Inferior parietal cortex (tissue), 1 donor: ENCODE measurements at regions not wholly inside any gene's neighbourhood (a gene's known extent, or its start where the extent isn't known, plus 50 kb on each side); places are given as distances from the start of the nearest gene placed in this dataset.
"Not testable (repeated sequence)": the region's sequence is repeated elsewhere in the genome, so short reads cannot be mapped to it uniquely, and the experiment has no call there.

Experiments used
- DNase-seq: peaks from one replicate; pipeline ENCODE4 v3.0.0-alpha.2; 2016; ENCODE audit errors: extremely low spot score

DNA sequence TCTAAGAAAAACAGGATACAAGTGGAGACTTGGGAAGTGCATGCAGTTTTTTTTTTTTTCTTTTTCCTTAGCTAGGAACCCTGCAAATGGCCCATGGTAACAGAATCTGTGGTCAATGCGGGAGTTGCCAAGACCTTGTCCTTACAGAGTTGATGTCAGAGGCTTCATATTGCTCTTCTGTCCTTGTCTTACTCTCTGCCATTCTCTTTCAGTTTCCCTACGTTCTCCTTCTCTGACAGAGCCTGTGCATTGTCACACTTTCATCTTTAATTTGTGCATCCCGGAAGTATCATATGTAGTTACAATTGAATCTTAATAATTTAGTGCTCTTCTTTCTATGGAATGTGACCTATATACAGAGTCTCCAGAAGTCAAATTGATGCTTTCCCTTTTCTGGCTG lies 986.9 kb downstream of the TMEM121 start:
- DNase-seq: no peak

- peak; percentile 1 for DNase-seq
Observed at GRCh38 chr14:106518054-106518943, 991.9 kb downstream of the TMEM121 start.

DNA sequence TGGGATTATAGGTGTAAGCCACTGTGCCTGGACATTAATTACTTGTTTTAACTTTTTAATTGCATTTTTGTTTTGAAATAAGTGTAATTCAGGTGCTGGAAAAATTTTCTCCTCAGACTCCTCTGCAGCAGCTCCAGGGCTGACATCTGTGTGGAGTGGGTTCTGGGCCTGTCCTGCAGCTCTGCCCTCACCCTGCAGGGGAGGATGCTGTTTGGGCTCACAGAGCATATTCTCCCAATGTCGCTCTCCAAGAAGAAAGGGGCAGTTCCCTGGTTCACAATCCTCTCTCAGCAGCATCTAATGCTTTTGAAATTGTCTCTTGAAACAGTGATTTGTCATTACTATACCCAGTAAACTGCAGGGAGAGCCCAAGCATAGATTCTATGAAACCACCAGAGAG lies 995.7 kb downstream of the TMEM121 start:
- not testable (repeated sequence) for DNase-seq

- no peak for DNase-seq
Observed at GRCh38 chr14:106522990-106523389, 996.6 kb downstream of the TMEM121 start.

- DNase-seq: no peak
Observed at GRCh38 chr14:106528717-106529116, 1002.3 kb downstream of the TMEM121 start.

DNA sequence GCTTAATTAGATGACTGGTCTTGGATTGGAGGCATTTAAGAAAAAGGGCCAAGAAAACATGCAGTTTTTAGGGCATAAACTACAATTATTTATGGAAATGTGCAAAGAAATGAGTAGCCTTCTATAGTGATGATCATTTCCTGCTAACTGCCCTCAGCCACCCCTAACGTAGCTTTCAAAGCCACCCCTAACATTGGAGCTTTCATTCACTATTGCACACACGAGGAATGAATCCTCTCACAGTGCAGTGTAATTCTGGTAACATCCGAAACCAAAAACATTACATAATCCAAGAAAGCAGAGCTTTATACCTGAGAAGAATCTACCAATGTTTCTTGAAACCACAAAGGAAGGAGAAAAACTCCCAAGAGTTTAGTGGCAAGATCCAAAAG lies 1003.6 kb downstream of the TMEM121 start:
- DNase-seq: no peak

DNA sequence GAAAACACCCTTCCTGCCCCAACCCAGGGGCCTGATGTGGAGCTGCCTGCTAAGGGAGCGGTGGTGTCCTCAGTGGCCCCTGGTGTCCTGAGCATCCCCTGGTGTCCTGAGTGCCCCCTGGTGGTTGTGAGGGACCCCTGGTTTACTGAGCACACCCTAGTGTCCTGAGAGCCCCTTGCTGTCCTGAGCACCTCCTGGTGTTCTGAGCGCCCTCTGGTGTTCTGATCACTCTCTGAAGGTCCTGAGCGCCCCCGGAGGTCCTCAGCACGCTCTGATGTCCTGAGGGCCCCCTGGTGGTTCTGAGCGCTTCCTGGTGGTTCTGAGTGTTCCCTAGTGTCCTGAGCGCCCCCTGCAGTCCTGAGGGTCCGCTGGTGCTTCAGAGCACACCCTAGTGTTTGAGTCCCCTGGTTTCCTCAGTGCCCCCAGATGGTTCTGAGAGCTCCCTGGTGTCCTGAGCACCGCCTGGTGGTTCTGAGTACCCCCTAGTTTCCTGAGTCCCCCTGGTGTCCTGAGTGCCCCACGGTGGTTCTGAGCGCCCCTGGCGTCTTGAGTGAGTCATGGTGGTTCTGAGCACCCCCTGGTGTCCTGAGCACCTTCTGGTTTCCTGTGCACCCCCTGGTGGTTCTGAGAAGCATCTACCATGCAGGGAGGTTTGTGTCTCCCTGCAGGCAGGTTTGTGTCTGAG lies 1004.2 kb downstream of the TMEM121 start:
- no peak for DNase-seq

GRCh38 chr14:106537597-106537996 lies 1011.2 kb downstream of the TMEM121 start:
- DNase-seq: not testable (repeated sequence)

DNA sequence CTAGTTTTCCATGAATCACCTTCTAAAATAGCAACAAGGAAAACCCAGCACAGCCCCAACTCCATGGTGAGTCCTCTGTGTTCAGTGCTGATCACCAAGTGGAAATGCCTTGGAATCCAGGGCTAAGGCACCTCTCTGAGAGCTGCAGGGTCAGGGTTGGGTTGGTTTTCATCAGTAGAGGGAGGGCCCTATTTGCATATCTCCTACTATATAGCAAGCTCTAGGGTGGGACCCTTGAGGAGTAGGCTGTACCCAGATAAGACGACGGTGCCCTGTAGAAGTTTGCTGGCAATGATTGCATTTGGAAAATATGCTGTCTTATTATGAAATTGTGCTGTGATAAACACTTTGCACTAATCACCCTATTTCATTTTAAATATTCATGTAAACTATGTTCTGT lies 1011.8 kb downstream of the TMEM121 start:
- no peak for DNase-seq

GRCh38 chr14:106547735-106548434 lies 1021.5 kb downstream of the TMEM121 start:
- DNase-seq: no peak

- no peak for DNase-seq
Observed at GRCh38 chr14:106549064-106549463, 1022.7 kb downstream of the TMEM121 start.

GRCh38 chr14:106551265-106551664 lies 1024.9 kb downstream of the TMEM121 start:
- DNase-seq: no peak

GRCh38 chr14:106556211-106556610 lies 1029.8 kb downstream of the TMEM121 start:
- not testable (repeated sequence) for DNase-seq

DNA sequence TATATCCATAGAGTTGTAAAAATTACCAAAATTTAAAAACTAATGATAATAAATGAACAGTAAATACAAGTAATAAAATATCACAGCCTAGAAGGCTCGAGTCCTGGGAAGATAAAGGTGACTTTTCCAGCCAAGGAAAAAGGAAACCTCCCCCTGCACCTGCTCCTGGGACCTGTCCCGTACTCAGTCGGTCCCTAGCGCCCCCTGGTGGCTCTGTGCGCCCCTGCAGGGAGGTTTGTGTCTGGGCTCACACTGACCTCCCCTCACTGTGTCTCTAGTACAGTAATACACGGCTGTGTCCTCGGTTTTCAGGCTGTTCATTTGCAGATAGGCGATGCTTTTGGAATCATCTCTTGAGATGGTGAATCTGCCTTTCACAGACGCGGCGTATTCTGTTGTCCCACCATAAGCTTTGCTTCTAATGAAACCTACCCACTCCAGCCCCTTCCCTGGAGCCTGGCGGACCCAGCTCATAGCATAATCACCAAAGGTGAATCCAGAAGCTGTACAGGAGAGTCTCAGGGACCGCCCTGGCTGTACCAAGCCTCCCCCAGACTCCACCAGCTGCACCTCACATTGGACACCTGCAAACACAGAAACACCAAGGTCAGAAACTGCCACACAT lies 1030.4 kb downstream of the TMEM121 start:
- DNase-seq: peak; percentile 2

- DNase-seq: no peak
Observed at GRCh38 chr14:106562451-106562850, 1036.1 kb downstream of the TMEM121 start.

DNA sequence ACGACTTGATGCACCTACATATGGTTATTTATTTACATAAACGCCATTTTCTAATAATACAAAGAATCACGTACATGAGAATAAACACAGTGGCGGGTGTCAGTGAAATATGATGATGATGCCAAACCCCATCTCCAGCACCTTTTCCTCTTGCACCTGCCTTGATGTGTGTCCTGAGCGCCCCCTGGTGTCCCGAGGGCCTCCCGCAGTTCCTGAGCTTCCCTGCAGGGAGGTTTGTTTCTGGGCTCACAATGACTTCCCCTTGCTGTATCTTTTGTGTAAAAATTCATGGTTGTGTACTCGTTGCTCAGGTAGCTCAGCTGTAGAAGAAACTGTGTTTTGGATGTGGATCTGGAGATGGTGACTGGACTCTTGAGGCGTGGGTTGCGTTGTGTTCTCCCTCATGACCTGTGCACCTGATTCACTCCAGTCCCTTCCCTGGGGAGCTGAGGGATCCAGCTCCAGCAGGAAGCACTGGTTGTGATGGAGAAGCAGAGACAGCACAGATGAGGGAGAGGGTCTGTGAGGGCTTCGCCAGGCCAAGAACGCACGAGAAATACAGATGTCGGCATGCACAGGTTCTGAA lies 1037.8 kb downstream of the TMEM121 start:
- no peak for DNase-seq

- no peak for DNase-seq
Observed at GRCh38 chr14:106578481-106578880, 1052.1 kb downstream of the TMEM121 start.

GRCh38 chr14:106579084-106579483 lies 1052.7 kb downstream of the TMEM121 start:
- no peak for DNase-seq

GRCh38 chr14:106585692-106586091 lies 1059.3 kb downstream of the TMEM121 start:
- DNase-seq: no peak

GRCh38 chr14:106586098-106586704 lies 1059.8 kb downstream of the TMEM121 start:
- no peak for DNase-seq

- DNase-seq: not testable (repeated sequence)
Observed at GRCh38 chr14:106591539-106591938, 1065.2 kb downstream of the TMEM121 start.
